AG04449 (cell line): ENCODE measurements at regions not wholly inside any gene's neighbourhood (a gene's known extent, or its start where the extent isn't known, plus 50 kb on each side); places are given as distances from the start of the nearest gene placed in this dataset.

ENCODE experiments used
- CTCF ChIA-PET: fragments of 350-600 bp; formaldehyde crosslinking; extraction: SDS; loops from one replicate; lab custom pipeline; 2021; ENCODE audit warnings: antibody characterized with exemption; lab: Yijun Ruan, JAX
- POLR2A ChIA-PET: fragments of 400-600, 350-600 bp; formaldehyde crosslinking; extraction: SDS; loops from one replicate; lab custom pipeline; 2020; ENCODE audit warnings: antibody characterized with exemption, inconsistent platforms; lab: Yijun Ruan, JAX
- DNase-seq: peaks from one replicate; pipeline ENCODE4 v3.0.0-alpha.2; 2010; ENCODE audit warnings: low read depth, low spot score
- H3K4me3 ChIP-seq: 2 replicates; pipeline ENCODE4 v1.5.1; 2011; ENCODE audit warnings: low read depth, mild to moderate bottlenecking, control low read depth, low read length
- CTCF ChIP-seq: IDR thresholded peaks from one replicate; pipeline ENCODE4 v1.5.1; 2011; ENCODE audit warnings: mild to moderate bottlenecking, moderate library complexity, low read length, control low read depth, inconsistent platforms; ENCODE audit not compliant: insufficient read depth; ENCODE audit errors: missing control alignments

- no peak for DNase-seq
- ChIA-PET CTCF (interaction anchor here (1.7 kb wide), 1 partner anchor 19 kb away, joined by 5 read pairs; no protein-coding TSS in a partner anchor), POLR2A (interaction anchor here (0.6 kb wide), 1 partner anchor 19 kb away, joined by 4 read pairs; no protein-coding TSS in a partner anchor)
- H3K4me3 ChIP-seq = no peak overlapping the region
- TF ChIP-seq CTCF = no peak
Observed at GRCh38 chr4:181588733-181589302, 654.4 kb upstream of the TENM3 start.

GRCh38 chr4:181592221-181592745 is 650.9 kb upstream of the TENM3 start:
- CTCF ChIA-PET = no interaction called here
- POLR2A ChIA-PET = no interaction called here
- DNase-seq = no peak
- H3K4me3 ChIP-seq = no peak overlapping the region
- TF ChIP-seq CTCF = no peak

- CTCF ChIA-PET = no interaction called here
- DNase-seq = no peak
- POLR2A ChIA-PET = interaction anchor here (0.7 kb wide), 1 partner anchor 1336 kb away, joined by 3 read pairs; no protein-coding TSS in a partner anchor
- H3K4me3 ChIP-seq = no peak overlapping the region
- TF ChIP-seq CTCF = no peak
Observed at GRCh38 chr4:181593703-181594102, 649.5 kb upstream of the TENM3 start.

GRCh38 chr4:181594188-181594587 is 649.0 kb upstream of the TENM3 start:
- no peak for TF ChIP-seq CTCF
- no peak overlapping the region for H3K4me3 ChIP-seq
- no peak for DNase-seq
- POLR2A ChIA-PET = interaction anchor here (0.7 kb wide), 1 partner anchor 1335 kb away, joined by 3 read pairs; no protein-coding TSS in a partner anchor
- CTCF ChIA-PET = no interaction called here

GRCh38 chr4:181595716-181596115 is 647.5 kb upstream of the TENM3 start:
- DNase-seq = no peak
- TF ChIP-seq CTCF = no peak
- POLR2A ChIA-PET = no interaction called here
- H3K4me3 ChIP-seq = no peak overlapping the region
- CTCF ChIA-PET = no interaction called here

GRCh38 chr4:181597766-181598165 is 645.4 kb upstream of the TENM3 start:
- POLR2A ChIA-PET = no interaction called here
- DNase-seq = no peak
- no peak overlapping the region for H3K4me3 ChIP-seq
- CTCF ChIA-PET = interaction anchor here (1.1 kb wide), 1 partner anchor 11 kb away, joined by 3 read pairs; no protein-coding TSS in a partner anchor
- TF ChIP-seq CTCF = no peak
